GM19372 (cell line): ENCODE measurements at regions not wholly inside any gene's neighbourhood (a gene's known extent, or its start where the extent isn't known, plus 50 kb on each side); places are given as distances from the start of the nearest gene placed in this dataset.
"Not testable (repeated sequence)": the region's sequence is repeated elsewhere in the genome, so short reads cannot be mapped to it uniquely, and the experiment has no call there.

Source experiments
- ATAC-seq: cut with Tn5 transposase; IDR thresholded peaks from one replicate; pipeline ENCODE4 v1.9.1; 2021; ENCODE audit warnings: mild to moderate bottlenecking, low read depth, moderate library complexity; ENCODE audit not compliant: unreplicated experiment

GRCh38 chr2:58826795-58827194 is 585.7 kb upstream of the FANCL start:
- no peak for ATAC-seq

GRCh38 chr2:58812771-58813344 is 571.7 kb upstream of the FANCL start:
- no peak for ATAC-seq

GRCh38 chr2:58805126-58805525 is 564.0 kb upstream of the FANCL start:
- no peak for ATAC-seq

GRCh38 chr2:58803192-58803591 is 562.1 kb upstream of the FANCL start:
- ATAC-seq = no peak

GRCh38 chr2:58800881-58801280 is 559.8 kb upstream of the FANCL start:
- ATAC-seq = no peak

- ATAC-seq = no peak
These were observed 557.6 kb upstream of the FANCL start for GRCh38 chr2:58798676-58799208.

GRCh38 chr2:58796239-58796910 is 555.2 kb upstream of the FANCL start:
- ATAC-seq = no peak

GRCh38 chr2:58794916-58795315 is 553.8 kb upstream of the FANCL start:
- ATAC-seq = no peak

- no peak for ATAC-seq
These were observed 553.0 kb upstream of the FANCL start for GRCh38 chr2:58794103-58794502.

GRCh38 chr2:58788402-58788801 is 547.3 kb upstream of the FANCL start:
- ATAC-seq = no peak

- no peak for ATAC-seq
These were observed 529.7 kb upstream of the FANCL start for GRCh38 chr2:58770846-58771245.

GRCh38 chr2:58769864-58770234 is 528.7 kb upstream of the FANCL start:
- ATAC-seq = no peak

GRCh38 chr2:58769111-58769863 is 528.2 kb upstream of the FANCL start:
- ATAC-seq = no peak

GRCh38 chr2:58768715-58769080 is 527.6 kb upstream of the FANCL start:
- ATAC-seq = no peak

- no peak for ATAC-seq
These were observed 526.9 kb upstream of the FANCL start for GRCh38 chr2:58767828-58768714.

- no peak for ATAC-seq
These were observed 523.4 kb upstream of the FANCL start for GRCh38 chr2:58764338-58765104.

GRCh38 chr2:58762176-58762781 is 521.2 kb upstream of the FANCL start:
- ATAC-seq = peak; percentile 74

GRCh38 chr2:58757971-58758370 is 516.8 kb upstream of the FANCL start:
- ATAC-seq = no peak

GRCh38 chr2:58756336-58756735 is 515.2 kb upstream of the FANCL start:
- ATAC-seq = no peak

GRCh38 chr2:58752507-58752906 is 511.4 kb upstream of the FANCL start:
- ATAC-seq = not testable (repeated sequence)
